ENCODE measurements at regions not wholly inside any gene's neighbourhood (a gene's known extent, or its start where the extent isn't known, plus 50 kb on each side); places are given as distances from the start of the nearest gene placed in this dataset.

DNA sequence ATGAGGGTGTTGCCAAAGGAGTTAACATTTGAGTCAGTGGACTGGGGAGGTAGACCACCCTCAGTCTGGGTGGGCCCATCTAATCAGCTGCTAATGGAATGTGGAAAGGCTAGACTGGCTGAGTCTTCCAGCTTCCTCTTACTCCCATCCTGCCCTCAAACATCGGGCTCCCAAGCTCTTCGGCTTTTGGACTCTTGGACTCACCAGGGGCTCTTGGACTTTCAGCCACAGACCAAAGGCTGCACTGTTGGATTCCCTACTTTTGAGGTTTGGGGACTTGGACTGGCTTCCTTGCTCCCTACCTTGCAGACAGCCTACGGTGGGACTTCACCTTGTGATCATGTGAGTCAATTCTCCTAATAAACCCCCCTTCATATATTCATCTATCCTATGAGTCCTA, 276.6 kb upstream of the DIO3 start:
- no TSS peak for BruUV-seq (replicated peaks)
- in situ Hi-C loops (cut with MboI; ENCODE audit: low sequenced_read_pairs), result no loop called here
- H3K27me3 ChIP-seq (ENCODE audit: control insufficient read depth, insufficient read depth, low read length), result peaks cover 9% of the 10 kb centered on the region
- POLR2A ChIA-PET (ENCODE audit: unreplicated experiment), result no interaction called here
- CTCF ChIA-PET, result no interaction called here
- no peaks in the 10 kb centered on the region for H3K9me1 ChIP-seq (ENCODE audit: insufficient read depth, low read length)
- H2AFZ ChIP-seq (replicated peaks; ENCODE audit: low read length, poor library complexity), result no peak overlapping the region
- TF ChIP-seq MAFK (IDR thresholded peaks at IDR 0.05; ENCODE audit: low read depth, low read length), result no peak
- no peak for TF ChIP-seq RAD21 (IDR thresholded peaks at IDR 0.05; ENCODE audit: low read length)
- no peak for TF ChIP-seq POLR2A (IDR thresholded peaks at IDR 0.05; ENCODE audit: low read depth, low read length)
- TF ChIP-seq MAZ (IDR thresholded peaks at IDR 0.05; ENCODE audit: borderline replicate concordance, low read depth, low read length), result no peak
- TF ChIP-seq CEBPB (IDR thresholded peaks at IDR 0.05; ENCODE audit: low read depth, low read length), result no peak
- TF ChIP-seq NFE2L2 (IDR thresholded peaks at IDR 0.05; ENCODE audit: low read depth, low read length), result no peak
- TF ChIP-seq, protein P1, sequence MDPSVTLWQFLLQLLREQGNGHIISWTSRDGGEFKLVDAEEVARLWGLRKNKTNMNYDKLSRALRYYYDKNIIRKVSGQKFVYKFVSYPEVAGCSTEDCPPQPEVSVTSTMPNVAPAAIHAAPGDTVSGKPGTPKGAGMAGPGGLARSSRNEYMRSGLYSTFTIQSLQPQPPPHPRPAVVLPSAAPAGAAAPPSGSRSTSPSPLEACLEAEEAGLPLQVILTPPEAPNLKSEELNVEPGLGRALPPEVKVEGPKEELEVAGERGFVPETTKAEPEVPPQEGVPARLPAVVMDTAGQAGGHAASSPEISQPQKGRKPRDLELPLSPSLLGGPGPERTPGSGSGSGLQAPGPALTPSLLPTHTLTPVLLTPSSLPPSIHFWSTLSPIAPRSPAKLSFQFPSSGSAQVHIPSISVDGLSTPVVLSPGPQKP (IDR thresholded peaks at IDR 0.05; ENCODE audit: borderline replicate concordance, low read depth, low read length), result no peak
- TF ChIP-seq FOS (IDR thresholded peaks at IDR 0.05; ENCODE audit: low read depth, low read length), result no peak
- TF ChIP-seq MXI1 (IDR thresholded peaks at IDR 0.05; ENCODE audit: borderline replicate concordance, low read depth, low read length), result no peak
- TF ChIP-seq, protein P2, sequence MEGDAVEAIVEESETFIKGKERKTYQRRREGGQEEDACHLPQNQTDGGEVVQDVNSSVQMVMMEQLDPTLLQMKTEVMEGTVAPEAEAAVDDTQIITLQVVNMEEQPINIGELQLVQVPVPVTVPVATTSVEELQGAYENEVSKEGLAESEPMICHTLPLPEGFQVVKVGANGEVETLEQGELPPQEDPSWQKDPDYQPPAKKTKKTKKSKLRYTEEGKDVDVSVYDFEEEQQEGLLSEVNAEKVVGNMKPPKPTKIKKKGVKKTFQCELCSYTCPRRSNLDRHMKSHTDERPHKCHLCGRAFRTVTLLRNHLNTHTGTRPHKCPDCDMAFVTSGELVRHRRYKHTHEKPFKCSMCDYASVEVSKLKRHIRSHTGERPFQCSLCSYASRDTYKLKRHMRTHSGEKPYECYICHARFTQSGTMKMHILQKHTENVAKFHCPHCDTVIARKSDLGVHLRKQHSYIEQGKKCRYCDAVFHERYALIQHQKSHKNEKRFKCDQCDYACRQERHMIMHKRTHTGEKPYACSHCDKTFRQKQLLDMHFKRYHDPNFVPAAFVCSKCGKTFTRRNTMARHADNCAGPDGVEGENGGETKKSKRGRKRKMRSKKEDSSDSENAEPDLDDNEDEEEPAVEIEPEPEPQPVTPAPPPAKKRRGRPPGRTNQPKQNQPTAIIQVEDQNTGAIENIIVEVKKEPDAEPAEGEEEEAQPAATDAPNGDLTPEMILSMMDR (conservative IDR thresholded peaks at IDR 0.05; ENCODE audit: low read depth, low read length), result no peak
- TF ChIP-seq, protein P3, sequence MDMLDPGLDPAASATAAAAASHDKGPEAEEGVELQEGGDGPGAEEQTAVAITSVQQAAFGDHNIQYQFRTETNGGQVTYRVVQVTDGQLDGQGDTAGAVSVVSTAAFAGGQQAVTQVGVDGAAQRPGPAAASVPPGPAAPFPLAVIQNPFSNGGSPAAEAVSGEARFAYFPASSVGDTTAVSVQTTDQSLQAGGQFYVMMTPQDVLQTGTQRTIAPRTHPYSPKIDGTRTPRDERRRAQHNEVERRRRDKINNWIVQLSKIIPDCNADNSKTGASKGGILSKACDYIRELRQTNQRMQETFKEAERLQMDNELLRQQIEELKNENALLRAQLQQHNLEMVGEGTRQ (IDR thresholded peaks at IDR 0.05; ENCODE audit: low read depth, low read length), result no peak
- no peak overlapping the region for H4K5ac ChIP-seq (ENCODE audit: low read depth, low read length)
- H3K4ac ChIP-seq (ENCODE audit: low read depth, low read length), result no peak overlapping the region
- no peak overlapping the region for H2BK15ac ChIP-seq (ENCODE audit: low read depth, low read length)
- H3K27ac ChIP-seq (ENCODE audit: insufficient read depth, low read length), result no peak overlapping the region
- H4K8ac ChIP-seq (ENCODE audit: low read depth in 2 of 2, low read length in 2 of 2), result no peak overlapping the region
- dilution Hi-C loops (cut with HindIII; ENCODE audit: low sequenced_read_pairs, unreplicated experiment), result no loop called here
- no peak overlapping the region for H2AK9ac ChIP-seq (replicated peaks; ENCODE audit: low read depth, low read length, poor library complexity)
- H2BK5ac ChIP-seq (ENCODE audit: low read depth, low read length, poor library complexity, severe bottlenecking), result no peak overlapping the region
- H4K20me1 ChIP-seq (ENCODE audit: insufficient read depth, low read length), result no peaks in the 10 kb centered on the region
- no peak overlapping the region for H4K91ac ChIP-seq (ENCODE audit: insufficient read depth, low read depth, low read length)
- no peak overlapping the region for H2BK20ac ChIP-seq (ENCODE audit: low read depth, low read length)
- no peak for DNase-seq
- H3K79me1 ChIP-seq (ENCODE audit: low read depth in 1 of 2, low read length in 2 of 2), result no peaks in the 10 kb centered on the region
- H3K9me3 ChIP-seq (ENCODE audit: control insufficient read depth, insufficient read depth, low read length), result no peaks in the 10 kb centered on the region; the same call in 1 of the 2 replicates
- H3K4me2 ChIP-seq (ENCODE audit: low read depth, low read length), result no peak overlapping the region
- H3K36me3 ChIP-seq (ENCODE audit: control insufficient read depth, insufficient read depth, low read length), result no peaks in the 10 kb centered on the region
- no peak overlapping the region for H3K23ac ChIP-seq (ENCODE audit: low read depth, low read length)
- no peak overlapping the region for H2BK120ac ChIP-seq (ENCODE audit: low read depth, low read length)
- no peak overlapping the region for H3K9ac ChIP-seq (ENCODE audit: low read depth, low read length)
- H3K14ac ChIP-seq (replicated peaks; ENCODE audit: low read depth, low read length), result no peak overlapping the region
- H3K4me1 ChIP-seq (ENCODE audit: control insufficient read depth, insufficient read depth, low read length), result no peaks in the 10 kb centered on the region
- no peak for ATAC-seq (ENCODE audit: low read depth)
- no peak overlapping the region for H3K56ac ChIP-seq (ENCODE audit: extremely low read depth, insufficient read depth, low read length)
- no CpG with 5 or more reads among the region's 3 CpGs for WGBS, 2 experiments (ENCODE audit: extremely low coverage in 2 of 2, insufficient read length in 1 of 2)
- intact Hi-C loops (cut with micrococcal nuclease), result no loop called here
- no peak overlapping the region for H3K18ac ChIP-seq (ENCODE audit: low read depth, low read length)
- no peak overlapping the region for H3K4me3 ChIP-seq (ENCODE audit: insufficient read depth, low read depth, low read length)
- no peak overlapping the region for H2AK5ac ChIP-seq (ENCODE audit: low read depth, low read length)
